HG02798 (cell line): ENCODE measurements at regions not wholly inside any gene's neighbourhood (a gene's known extent, or its start where the extent isn't known, plus 50 kb on each side); places are given as distances from the start of the nearest gene placed in this dataset.
"Not testable (repeated sequence)": the region's sequence is repeated elsewhere in the genome, so short reads cannot be mapped to it uniquely, and the experiment has no call there.

ENCODE experiments used
- ATAC-seq: cut with Tn5 transposase; IDR thresholded peaks from one replicate; pipeline ENCODE4 v1.9.1; 2021; ENCODE audit warnings: mild to moderate bottlenecking; ENCODE audit not compliant: unreplicated experiment, poor library complexity

GRCh38 chr7:125425506-125425905 lies 495.9 kb upstream of the POT1 start:
- ATAC-seq: no peak

- ATAC-seq: no peak
Observed at GRCh38 chr7:125424721-125425120, 495.1 kb upstream of the POT1 start.

GRCh38 chr7:125423458-125424155 lies 494.0 kb upstream of the POT1 start:
- no peak for ATAC-seq

- ATAC-seq: not testable (repeated sequence)
Observed at GRCh38 chr7:125421407-125421806, 491.8 kb upstream of the POT1 start.

- peak; percentile 35 for ATAC-seq
Observed at GRCh38 chr7:125412890-125413665, 483.5 kb upstream of the POT1 start.

- ATAC-seq: no peak
Observed at GRCh38 chr7:125409921-125410320, 480.3 kb upstream of the POT1 start.

- ATAC-seq: no peak
Observed at GRCh38 chr7:125406111-125406510, 476.5 kb upstream of the POT1 start.

GRCh38 chr7:125399408-125399807 lies 469.8 kb upstream of the POT1 start:
- ATAC-seq: no peak

- ATAC-seq: no peak
Observed at GRCh38 chr7:125396466-125397151, 467.0 kb upstream of the POT1 start.

- no peak for ATAC-seq
Observed at GRCh38 chr7:125391921-125392320, 462.3 kb upstream of the POT1 start.

GRCh38 chr7:125390981-125391380 lies 461.4 kb upstream of the POT1 start:
- ATAC-seq: no peak

- ATAC-seq: no peak
Observed at GRCh38 chr7:125386211-125386610, 456.6 kb upstream of the POT1 start.

GRCh38 chr7:125383324-125383723 lies 453.7 kb upstream of the POT1 start:
- ATAC-seq: no peak

GRCh38 chr7:125382401-125382800 lies 452.8 kb upstream of the POT1 start:
- no peak for ATAC-seq

- ATAC-seq: no peak
Observed at GRCh38 chr7:125375942-125376341, 446.3 kb upstream of the POT1 start.

GRCh38 chr7:125370502-125370901 lies 440.9 kb upstream of the POT1 start:
- ATAC-seq: no peak

- ATAC-seq: no peak
Observed at GRCh38 chr7:125363873-125364272, 434.2 kb upstream of the POT1 start.

GRCh38 chr7:125358551-125359167 lies 429.0 kb upstream of the POT1 start:
- ATAC-seq: no peak

GRCh38 chr7:125357676-125358455 lies 428.2 kb upstream of the POT1 start:
- no peak for ATAC-seq

GRCh38 chr7:125355899-125356298 lies 426.3 kb upstream of the POT1 start:
- peak; percentile 72 for ATAC-seq
